ENCODE measurements at regions not wholly inside any gene's neighbourhood (a gene's known extent, or its start where the extent isn't known, plus 50 kb on each side); places are given as distances from the start of the nearest gene placed in this dataset.

GRCh38 chr7:50204581-50204980 lies 99.9 kb upstream of the IKZF1 start:
- no peak for TF ChIP-seq TCF3 (IDR thresholded peaks at IDR 0.05; ENCODE audit: borderline replicate concordance, insufficient read depth, low read depth, low read length)
- TF ChIP-seq KLF5 (IDR thresholded peaks at IDR 0.05; ENCODE audit: partially characterized antibody), result no peak
- TF ChIP-seq E2F8 (IDR thresholded peaks at IDR 0.05; ENCODE audit: low read depth, partially characterized antibody), result no peak
- TF ChIP-seq ZSCAN29 (IDR thresholded peaks at IDR 0.05), result no peak
- TF ChIP-seq GABPA (IDR thresholded peaks at IDR 0.05; ENCODE audit: low read depth), result no peak
- TF ChIP-seq FOXM1 (IDR thresholded peaks at IDR 0.05; ENCODE audit: low read depth, low read length), result no peak
- TF ChIP-seq ATF7 (IDR thresholded peaks at IDR 0.05; ENCODE audit: low read depth), result no peak
- TF ChIP-seq ASH2L (IDR thresholded peaks at IDR 0.05; ENCODE audit: borderline replicate concordance, low read depth), result no peak
- TF ChIP-seq WRNIP1 (IDR thresholded peaks at IDR 0.05; ENCODE audit: borderline replicate concordance, low read depth, low read length), result no peak
- TF ChIP-seq ZBED1 (IDR thresholded peaks at IDR 0.05; ENCODE audit: borderline replicate concordance), result no peak
- no peak for TF ChIP-seq NFIC (IDR thresholded peaks at IDR 0.05; ENCODE audit: low read depth, low read length)
- TF ChIP-seq MEF2B (IDR thresholded peaks at IDR 0.05; ENCODE audit: partially characterized antibody, poor library complexity, severe bottlenecking), result no peak
- TF ChIP-seq ZNF384 (IDR thresholded peaks at IDR 0.05; ENCODE audit: borderline replicate concordance, low read depth, low read length), result no peak
- TF ChIP-seq POLR2A (IDR thresholded peaks at IDR 0.05; ENCODE audit: low read depth, low read length), result no peak
- no peak for TF ChIP-seq NR2C2 (IDR thresholded peaks at IDR 0.05; ENCODE audit: borderline replicate concordance, control insufficient read depth, insufficient read length, low read depth)
- no peak for TF ChIP-seq RCOR1 (conservative IDR thresholded peaks at IDR 0.05; ENCODE audit: low read depth, low read length)
- no peak for TF ChIP-seq PML (IDR thresholded peaks at IDR 0.05; ENCODE audit: low read length)
- no peak for TF ChIP-seq BCL11A (IDR thresholded peaks at IDR 0.05; ENCODE audit: low read depth, low read length)
- in situ Hi-C loops (cut with MboI), result loop anchor here (5.0 to 10.0 kb wide), 3 partner anchors 168 to 950 kb away; no protein-coding TSS in a partner anchor

More at GRCh38 chr7:50204581-50204980, 99.9 kb upstream of the IKZF1 start:
- H3K36me3 ChIP-seq (ENCODE audit: control insufficient read depth in 2 of 2, insufficient read depth in 2 of 2, low read length in 1 of 2), result no peaks in the 10 kb centered on the region
- ChIA-PET RAD21 (ENCODE audit: unreplicated experiment) (interaction anchor here (0.8 to 6.8 kb wide), 12 partner anchors 58 to 219 kb away, joined by 3 to 135 read pairs (median 6); partner anchors contain the start of gene IKZF1), SMC1A (ENCODE audit: uncharacterized antibody, unreplicated experiment) (interaction anchor here (0.7 to 16.6 kb wide), 22 partner anchors 10 to 240 kb away, joined by 3 to 274 read pairs (median 8); partner anchors contain the start of gene IKZF1), POLR2A (interaction anchor here (1.0 kb wide), 1 partner anchor 56 kb away, joined by 3 read pairs; no protein-coding TSS in a partner anchor), CTCF (interaction anchor here (0.6 to 10.3 kb wide), 23 partner anchors 10 to 243 kb away, joined by 3 to 257 read pairs (median 9); no protein-coding TSS in a partner anchor)
- no peaks in the 10 kb centered on the region for H3K4me1 ChIP-seq (ENCODE audit: control insufficient read depth, insufficient read depth, low read length)
- no peak overlapping the region for H3K9ac ChIP-seq (ENCODE audit: control insufficient read depth, insufficient read depth, low read length)
- ATAC-seq (no peak), FAIRE-seq (no peak), DNase-seq (ENCODE audit: low read depth, low spot score) (no peak)
- H3K79me2 ChIP-seq (ENCODE audit: control insufficient read depth, insufficient read depth, low read length), result no peaks in the 10 kb centered on the region
- H2AFZ ChIP-seq (ENCODE audit: control insufficient read depth, low read depth, low read length), result no peak overlapping the region
- intact Hi-C loops (cut with micrococcal nuclease; ENCODE audit: unreplicated experiment), result loop anchor here (2.0 to 10.0 kb wide), 3 partner anchors 64 to 430 kb away; no protein-coding TSS in a partner anchor
- H3K27ac ChIP-seq (ENCODE audit: control insufficient read depth, insufficient read depth), result no peak overlapping the region
- BruUV-seq (replicated peaks), result no TSS peak
- no peaks in the 10 kb centered on the region; the same call in 2 of the 3 replicates for H3K9me3 ChIP-seq (replicated peaks; ENCODE audit: control insufficient read depth, insufficient read depth, low read length)
- WGBS (ENCODE audit: insufficient coverage, insufficient replicate concordance, low lambda C conversion rate, missing lambda C conversion rate), result 30% methylated on average over 5 of the region's 5 CpGs
- no peak overlapping the region for H3K4me3 ChIP-seq
- H3K4me2 ChIP-seq (ENCODE audit: control insufficient read depth, insufficient read depth), result no peak overlapping the region
- H3K27me3 ChIP-seq (replicated peaks in 1 of 2; ENCODE audit: control insufficient read depth in 2 of 2, insufficient read depth in 2 of 2, low read length in 1 of 2), result no peaks in the 10 kb centered on the region
- H4K20me1 ChIP-seq (ENCODE audit: control insufficient read depth, insufficient read depth), result no peaks in the 10 kb centered on the region

Data from GM12878 (cell line).